ENCODE measurements at regions not wholly inside any gene's neighbourhood (a gene's known extent, or its start where the extent isn't known, plus 50 kb on each side); places are given as distances from the start of the nearest gene placed in this dataset.
"Not testable (repeated sequence)": the region's sequence is repeated elsewhere in the genome, so short reads cannot be mapped to it uniquely, and the experiment has no call there.

GRCh38 chr1:144105006-144105405, 133.2 kb upstream of the FAM72C start:
- not testable (repeated sequence) for TF ChIP-seq POLR2A, CTCF, EP300 (IDR thresholded peaks at IDR 0.05)
